Hematopoietic multipotent progenitor cell treated with erythropoietin and hydrocortisone succinate and interleukin-3 and kit ligand, for 8 days (in vitro differentiated cells): ENCODE measurements at regions not wholly inside any gene's neighbourhood (a gene's known extent, or its start where the extent isn't known, plus 50 kb on each side); places are given as distances from the start of the nearest gene placed in this dataset.
"Not testable (repeated sequence)": the region's sequence is repeated elsewhere in the genome, so short reads cannot be mapped to it uniquely, and the experiment has no call there.

Experiments used
- DNase-seq: peaks from one replicate; pipeline ENCODE4 v3.0.0-alpha.2; 2015

GRCh38 chr6:67462725-67463124 is 1172.4 kb upstream of the ADGRB3 start:
- not testable (repeated sequence) for DNase-seq

- no peak for DNase-seq
Observed at GRCh38 chr6:67459556-67459955, 1175.5 kb upstream of the ADGRB3 start.

GRCh38 chr6:67458265-67458664 is 1176.8 kb upstream of the ADGRB3 start:
- no peak for DNase-seq

GRCh38 chr6:67451874-67452273 is 1183.2 kb upstream of the ADGRB3 start:
- no peak for DNase-seq

GRCh38 chr6:67450641-67451040 is 1184.4 kb upstream of the ADGRB3 start:
- DNase-seq, result no peak

DNA sequence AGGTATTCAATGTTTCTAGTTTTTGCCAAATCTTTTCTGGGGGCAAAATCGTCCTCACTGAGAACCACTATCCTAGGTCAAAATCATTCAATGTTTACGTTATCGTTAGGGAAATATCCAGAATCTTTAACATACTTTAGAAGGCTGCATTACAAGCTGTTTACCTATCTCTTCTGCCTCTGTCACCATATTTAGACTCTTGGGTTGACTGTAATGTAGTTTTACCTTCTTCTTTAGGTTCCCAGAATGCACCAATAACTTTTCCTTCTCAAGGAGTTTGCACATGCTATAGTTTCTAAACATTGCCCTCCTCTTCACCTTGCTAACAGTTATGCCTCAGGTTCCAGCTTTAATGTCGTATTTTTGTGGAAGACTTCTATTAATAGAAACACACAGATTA is 1185.5 kb upstream of the ADGRB3 start:
- DNase-seq, result no peak

GRCh38 chr6:67433124-67433523 is 1202.0 kb upstream of the ADGRB3 start:
- DNase-seq, result no peak

- DNase-seq, result no peak
Observed at GRCh38 chr6:67431076-67431475, 1204.0 kb upstream of the ADGRB3 start.

- not testable (repeated sequence) for DNase-seq
Observed at GRCh38 chr6:67426686-67427085, 1208.4 kb upstream of the ADGRB3 start.

GRCh38 chr6:67412035-67412434 is 1223.0 kb upstream of the ADGRB3 start:
- DNase-seq, result no peak

GRCh38 chr6:67411036-67411435 is 1224.0 kb upstream of the ADGRB3 start:
- DNase-seq, result no peak

- DNase-seq, result no peak
Observed at GRCh38 chr6:67394254-67394653, 1240.8 kb upstream of the ADGRB3 start.

DNA sequence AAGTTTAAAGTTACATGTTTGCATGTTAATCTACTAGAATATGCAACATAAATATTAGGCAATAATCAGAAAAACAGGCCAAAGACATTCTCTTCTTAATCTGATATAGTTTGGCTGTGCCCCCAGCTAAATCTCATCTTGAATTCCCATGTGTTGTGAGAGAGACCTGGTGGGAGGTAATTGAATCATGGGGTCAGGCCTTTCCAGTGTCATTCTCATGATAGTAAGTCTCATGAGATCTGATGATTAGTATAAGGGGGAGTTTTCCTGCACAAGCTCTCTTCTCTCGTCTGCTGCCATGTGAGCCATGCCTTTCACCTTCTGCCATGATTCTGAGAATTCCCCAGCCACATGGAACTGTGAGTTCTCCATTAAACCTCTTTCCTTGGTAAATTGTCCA is 1241.7 kb upstream of the ADGRB3 start:
- no peak for DNase-seq

GRCh38 chr6:67391955-67392354 is 1243.1 kb upstream of the ADGRB3 start:
- DNase-seq, result no peak

DNA sequence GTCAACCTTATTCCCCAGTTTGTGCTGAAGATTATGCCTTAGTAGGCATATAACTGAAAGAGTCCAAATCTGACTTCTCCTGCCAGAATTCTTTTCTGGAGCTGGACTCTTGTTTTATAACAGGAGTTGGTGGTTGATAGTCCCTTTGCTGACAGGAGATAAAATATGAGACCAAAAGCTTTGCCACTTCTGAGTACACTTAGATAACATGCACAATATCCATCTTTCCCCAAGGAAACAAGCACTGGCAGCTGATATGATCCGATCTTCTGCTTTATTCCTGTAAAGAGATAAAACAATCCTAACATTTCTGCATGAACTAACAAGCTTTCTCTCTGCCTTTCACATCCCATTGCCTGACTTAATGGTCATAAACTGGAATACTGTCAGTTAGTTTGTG is 1265.4 kb upstream of the ADGRB3 start:
- DNase-seq, result no peak

DNA sequence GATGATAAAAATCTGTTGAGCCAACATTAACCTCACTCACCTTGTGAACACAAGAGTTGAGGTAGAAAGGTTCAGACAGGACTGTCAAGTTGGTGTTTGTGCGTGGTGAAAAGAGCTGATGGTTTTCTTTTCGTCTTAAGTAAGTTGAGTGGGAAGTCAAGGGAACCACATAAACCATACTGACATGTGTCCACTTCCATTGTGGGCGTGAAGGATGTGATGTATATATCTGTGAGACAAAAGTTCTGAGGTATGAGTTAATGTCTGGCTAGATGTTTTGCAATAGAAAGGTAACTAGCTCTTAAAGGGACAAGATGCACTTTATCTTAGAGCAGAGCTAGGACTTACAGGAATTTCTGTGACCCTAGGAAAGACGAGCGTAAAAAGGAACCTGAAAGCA is 1272.1 kb upstream of the ADGRB3 start:
- no peak for DNase-seq

DNA sequence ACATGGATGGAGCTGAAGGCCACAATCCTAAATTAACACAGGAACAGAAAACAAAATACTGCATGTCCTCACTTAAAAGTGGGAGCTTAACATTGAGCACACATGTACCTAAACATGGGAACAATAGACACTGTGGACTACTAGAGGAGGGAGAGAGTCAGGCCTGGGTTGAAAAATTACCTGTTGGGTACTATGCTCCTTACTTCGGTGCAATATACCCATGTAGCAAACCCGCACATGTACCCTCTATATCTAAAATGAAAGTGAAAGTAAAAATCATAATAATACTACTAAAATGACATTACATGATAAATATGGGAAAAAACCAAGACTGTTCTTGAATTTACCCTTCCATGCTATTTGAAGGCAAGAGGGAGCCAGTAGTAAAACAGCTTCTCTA is 1273.8 kb upstream of the ADGRB3 start:
- no peak for DNase-seq

GRCh38 chr6:67358241-67358640 is 1276.8 kb upstream of the ADGRB3 start:
- no peak for DNase-seq

- no peak for DNase-seq
Observed at GRCh38 chr6:67353861-67354260, 1281.2 kb upstream of the ADGRB3 start.

DNA sequence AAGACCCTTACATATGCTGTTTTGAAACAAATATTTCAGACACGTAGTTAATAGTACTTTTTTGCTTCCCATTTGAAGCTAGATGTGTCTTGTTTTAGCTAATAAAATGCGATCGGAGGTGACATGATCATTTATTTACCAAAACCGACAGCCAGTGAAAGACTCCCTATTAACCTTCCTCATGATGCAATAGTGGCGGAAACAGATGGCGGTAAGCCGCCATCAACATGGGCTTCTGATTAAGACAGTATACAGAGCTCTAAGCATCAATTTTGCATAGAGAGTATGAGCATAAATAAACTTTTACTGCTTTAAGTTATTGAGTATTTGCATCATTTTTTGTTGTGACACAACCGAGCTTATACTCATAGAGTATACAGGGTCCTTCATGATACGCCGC is 1282.4 kb upstream of the ADGRB3 start:
- no peak for DNase-seq

DNA sequence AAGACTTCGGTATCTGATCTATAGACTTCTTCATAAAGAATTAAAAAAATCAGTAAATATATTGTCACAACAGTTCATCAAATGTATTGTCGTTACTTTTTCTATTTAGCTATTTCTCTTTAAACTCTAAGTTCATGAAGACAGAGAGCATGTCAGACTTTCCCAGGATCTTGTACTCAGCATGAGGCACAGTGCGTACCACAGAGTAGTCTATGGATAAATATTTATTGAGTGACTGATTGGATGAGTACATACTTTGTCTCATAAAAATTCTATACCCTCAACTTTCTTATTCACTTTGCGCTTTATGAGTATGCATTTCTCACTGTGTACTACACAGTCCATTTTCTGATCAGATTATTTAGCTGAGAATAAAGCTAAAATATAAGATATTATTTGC is 1284.4 kb upstream of the ADGRB3 start:
- DNase-seq, result no peak

GRCh38 chr6:67345946-67346345 is 1289.1 kb upstream of the ADGRB3 start:
- DNase-seq, result no peak

DNA sequence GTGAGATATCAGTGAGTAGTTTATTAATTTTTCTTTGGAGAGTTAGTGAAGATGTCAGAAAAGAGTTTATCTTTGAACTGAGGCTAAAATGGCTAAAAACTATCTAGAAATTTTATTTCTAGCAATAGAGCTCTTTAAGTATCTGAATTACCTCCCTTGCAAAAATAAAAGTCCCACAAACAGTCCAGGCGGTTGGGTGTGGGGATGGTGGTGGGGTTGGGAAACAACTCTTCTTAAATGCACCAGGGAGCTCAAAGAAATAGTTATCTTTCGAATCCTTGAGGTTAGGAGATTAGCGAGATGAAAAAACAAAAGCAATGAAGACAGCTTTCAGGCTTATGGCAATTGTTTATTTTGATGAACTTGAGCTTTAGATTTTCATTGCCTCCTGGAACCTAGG is 1299.1 kb upstream of the ADGRB3 start:
- DNase-seq, result no peak

- no peak for DNase-seq
Observed at GRCh38 chr6:67331304-67331703, 1303.8 kb upstream of the ADGRB3 start.

DNA sequence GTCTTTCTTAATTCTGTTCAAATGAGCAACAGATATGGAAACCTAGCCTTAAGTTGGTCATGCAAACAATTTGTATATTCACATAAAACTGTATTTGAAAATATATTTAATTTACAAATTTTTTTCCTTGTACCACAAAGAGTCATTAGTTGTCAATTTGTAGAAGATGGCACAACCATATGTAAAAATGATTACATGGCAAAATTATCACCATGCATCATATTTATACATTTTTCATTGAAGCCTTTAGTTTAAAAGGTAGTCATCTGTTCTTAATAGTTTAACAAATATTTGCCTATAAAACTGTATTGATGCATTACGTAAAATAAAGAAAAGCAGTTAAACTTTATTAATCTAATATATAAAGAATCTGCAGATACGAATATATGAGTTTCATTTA is 1306.8 kb upstream of the ADGRB3 start:
- no peak for DNase-seq

- no peak for DNase-seq
Observed at GRCh38 chr6:67300430-67301040, 1334.5 kb upstream of the ADGRB3 start.
